ENCODE measurements at regions not wholly inside any gene's neighbourhood (a gene's known extent, or its start where the extent isn't known, plus 50 kb on each side); places are given as distances from the start of the nearest gene placed in this dataset.

DNA sequence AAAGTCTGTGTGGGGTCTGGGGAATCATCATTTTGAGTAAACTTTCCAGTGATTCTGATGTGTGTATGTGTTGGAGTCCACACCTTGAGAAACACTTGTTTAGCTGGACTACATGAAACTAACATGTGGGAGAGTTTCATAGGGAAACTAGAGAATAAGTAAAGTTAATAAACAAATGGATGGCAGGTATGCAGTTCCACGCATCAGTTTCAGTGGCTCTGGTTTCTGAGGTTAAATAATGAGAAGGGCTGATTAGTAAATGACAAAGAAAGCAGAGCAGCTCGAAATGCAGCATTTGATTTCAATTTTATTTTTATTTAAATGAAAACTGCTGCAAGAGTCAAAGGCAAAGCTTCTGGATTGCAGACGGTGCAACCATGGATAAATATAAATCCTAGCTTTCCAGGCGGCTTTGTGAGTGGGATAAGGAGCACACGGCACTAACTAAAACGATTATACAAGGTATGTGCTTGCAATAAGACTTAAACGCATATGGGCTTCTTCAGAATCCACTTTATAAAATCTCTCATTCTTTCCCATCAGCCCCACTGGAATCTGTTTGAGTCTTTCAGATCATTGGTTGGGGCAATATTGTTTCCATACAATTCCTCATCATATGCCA lies 310.7 kb downstream of the PLPP3 start:
- TF ChIP-seq, protein P1, sequence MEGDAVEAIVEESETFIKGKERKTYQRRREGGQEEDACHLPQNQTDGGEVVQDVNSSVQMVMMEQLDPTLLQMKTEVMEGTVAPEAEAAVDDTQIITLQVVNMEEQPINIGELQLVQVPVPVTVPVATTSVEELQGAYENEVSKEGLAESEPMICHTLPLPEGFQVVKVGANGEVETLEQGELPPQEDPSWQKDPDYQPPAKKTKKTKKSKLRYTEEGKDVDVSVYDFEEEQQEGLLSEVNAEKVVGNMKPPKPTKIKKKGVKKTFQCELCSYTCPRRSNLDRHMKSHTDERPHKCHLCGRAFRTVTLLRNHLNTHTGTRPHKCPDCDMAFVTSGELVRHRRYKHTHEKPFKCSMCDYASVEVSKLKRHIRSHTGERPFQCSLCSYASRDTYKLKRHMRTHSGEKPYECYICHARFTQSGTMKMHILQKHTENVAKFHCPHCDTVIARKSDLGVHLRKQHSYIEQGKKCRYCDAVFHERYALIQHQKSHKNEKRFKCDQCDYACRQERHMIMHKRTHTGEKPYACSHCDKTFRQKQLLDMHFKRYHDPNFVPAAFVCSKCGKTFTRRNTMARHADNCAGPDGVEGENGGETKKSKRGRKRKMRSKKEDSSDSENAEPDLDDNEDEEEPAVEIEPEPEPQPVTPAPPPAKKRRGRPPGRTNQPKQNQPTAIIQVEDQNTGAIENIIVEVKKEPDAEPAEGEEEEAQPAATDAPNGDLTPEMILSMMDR (IDR thresholded peaks at IDR 0.05; ENCODE audit: low read depth, low read length) = no peak
- TF ChIP-seq EZH2phosphoT487 (IDR thresholded peaks at IDR 0.05; ENCODE audit: low read depth) = no peak

All from OCI-LY3 (cell line).